ENCODE measurements at regions not wholly inside any gene's neighbourhood (a gene's known extent, or its start where the extent isn't known, plus 50 kb on each side); places are given as distances from the start of the nearest gene placed in this dataset.

DNA sequence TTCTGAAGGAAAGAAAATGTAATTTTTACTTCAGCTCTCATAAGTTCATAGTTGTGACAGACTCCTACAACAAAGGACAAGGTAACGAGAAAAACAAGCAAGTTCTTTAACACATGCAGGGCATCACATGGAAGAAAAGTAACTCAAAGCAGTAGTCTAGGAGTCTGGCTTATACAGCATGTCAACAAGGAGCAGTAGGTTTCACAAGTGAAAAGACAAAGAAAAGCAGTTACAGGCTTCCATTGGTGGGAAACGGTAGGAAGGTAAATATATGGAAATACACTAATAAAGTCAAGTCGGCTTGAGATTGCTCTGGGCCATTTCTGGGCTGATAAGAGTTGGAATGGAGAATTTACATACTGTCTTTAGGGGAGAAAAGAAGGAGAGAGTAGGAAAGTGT is 228.4 kb upstream of the ZFP42 start:
- no peaks in the 10 kb centered on the region for H3K27me3 ChIP-seq (ENCODE audit: control insufficient read depth in 1 of 2, insufficient read depth in 2 of 2, low read length in 2 of 2)
- H3K36me3 ChIP-seq (ENCODE audit: control insufficient read depth in 1 of 2, insufficient read depth in 2 of 2, low read length in 2 of 2): no peaks in the 10 kb centered on the region
- no peak overlapping the region for H3K4me3 ChIP-seq (ENCODE audit: low read depth in 1 of 2, low read length in 2 of 2)
- no peak overlapping the region for H3K9ac ChIP-seq (ENCODE audit: low read depth in 1 of 2, low read length in 2 of 2)
- H3K9me3 ChIP-seq (ENCODE audit: control insufficient read depth in 1 of 2, low read length in 2 of 2): peaks cover 0 to 5% of the 10 kb centered on the region in 2 donors
- no peaks in the 10 kb centered on the region for H3K4me1 ChIP-seq (ENCODE audit: control insufficient read depth in 1 of 2, insufficient read depth in 2 of 2, low read length in 2 of 2)
- H3K27ac ChIP-seq (ENCODE audit: low read depth, low read length): no peak overlapping the region

DNA sequence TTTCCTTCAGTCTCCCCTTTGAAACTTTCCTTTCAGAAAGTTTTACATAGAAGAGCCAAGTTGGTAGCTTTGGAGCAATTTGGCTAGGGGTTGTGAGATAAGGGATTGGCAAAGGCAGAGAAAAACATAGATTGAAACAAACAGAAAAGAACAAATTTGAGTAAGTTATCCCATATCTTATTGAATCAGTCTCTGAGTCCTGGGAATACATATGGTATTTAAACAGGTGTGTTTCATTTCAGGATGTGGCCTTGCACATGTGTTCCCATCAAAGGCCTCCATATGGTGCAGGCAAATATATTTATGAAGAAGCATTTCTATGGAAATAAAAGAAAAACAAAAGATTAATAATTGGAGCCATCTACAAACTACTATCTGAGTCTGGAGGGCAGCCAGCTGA is 227.9 kb upstream of the ZFP42 start:
- Histone ChIP-seq H3K36me3 (ENCODE audit: control insufficient read depth in 1 of 2, insufficient read depth in 2 of 2, low read length in 2 of 2) (no peaks in the 10 kb centered on the region), H3K4me1 (ENCODE audit: control insufficient read depth in 1 of 2, insufficient read depth in 2 of 2, low read length in 2 of 2) (no peaks in the 10 kb centered on the region), H3K9ac (ENCODE audit: low read depth in 1 of 2, low read length in 2 of 2) (no peak overlapping the region), H3K4me3 (ENCODE audit: low read depth in 1 of 2, low read length in 2 of 2) (no peak overlapping the region), H3K9me3 (ENCODE audit: control insufficient read depth in 1 of 2, low read length in 2 of 2) (peaks cover 0 to 5% of the 10 kb centered on the region in 2 donors), H3K27ac (ENCODE audit: low read depth, low read length) (no peak overlapping the region), H3K27me3 (ENCODE audit: control insufficient read depth in 1 of 2, insufficient read depth in 2 of 2, low read length in 2 of 2) (no peaks in the 10 kb centered on the region)

DNA sequence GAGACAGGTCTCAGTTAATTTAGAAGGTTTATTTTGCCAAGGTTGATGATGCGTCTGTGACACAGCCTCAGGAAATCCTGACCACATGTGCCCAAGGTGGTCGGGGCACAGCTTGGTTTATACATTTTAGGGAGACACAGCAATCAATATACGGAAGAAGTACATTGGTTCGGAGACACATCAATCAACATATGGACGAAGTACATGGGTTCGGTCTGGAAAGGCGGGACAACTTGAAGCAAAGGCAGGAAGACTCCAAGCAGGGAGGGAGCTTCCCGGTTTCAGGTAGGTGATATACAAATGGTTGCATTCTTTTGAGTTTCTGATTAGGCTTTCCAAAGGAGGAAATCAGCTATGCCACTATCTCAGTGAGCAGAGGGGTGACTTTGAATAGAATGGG is 225.2 kb upstream of the ZFP42 start:
- Histone ChIP-seq H3K4me1 (ENCODE audit: control insufficient read depth in 1 of 2, insufficient read depth in 2 of 2, low read length in 2 of 2) (no peaks in the 10 kb centered on the region), H3K27ac (ENCODE audit: low read depth, low read length) (no peak overlapping the region), H3K36me3 (ENCODE audit: control insufficient read depth in 1 of 2, insufficient read depth in 2 of 2, low read length in 2 of 2) (no peaks in the 10 kb centered on the region), H3K4me3 (ENCODE audit: low read depth in 1 of 2, low read length in 2 of 2) (no peak overlapping the region), H3K9ac (ENCODE audit: low read depth in 1 of 2, low read length in 2 of 2) (no peak overlapping the region), H3K27me3 (ENCODE audit: control insufficient read depth in 1 of 2, insufficient read depth in 2 of 2, low read length in 2 of 2) (no peaks in the 10 kb centered on the region), H3K9me3 (ENCODE audit: control insufficient read depth in 1 of 2, low read length in 2 of 2) (no peaks in the 10 kb centered on the region)

DNA sequence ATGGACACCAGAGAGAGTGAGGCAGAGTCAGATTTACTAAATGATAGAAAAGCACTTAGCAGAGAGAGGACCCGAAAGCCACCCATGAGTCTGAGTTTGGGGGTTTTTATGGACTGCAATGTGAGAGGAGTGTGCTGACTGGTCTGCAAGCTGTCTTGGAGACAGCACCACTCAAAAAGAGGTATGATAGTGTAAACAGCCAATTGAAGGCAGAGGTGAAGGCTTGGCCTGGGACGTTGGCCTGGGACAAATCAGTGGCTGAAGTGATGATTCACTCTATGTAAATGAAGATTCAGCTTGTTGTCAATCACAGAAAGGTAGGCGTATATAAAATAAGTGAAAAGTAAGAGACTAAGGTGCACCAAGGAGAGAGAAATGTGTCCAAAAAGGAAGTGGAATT is 217.6 kb upstream of the ZFP42 start:
- no peak overlapping the region for H3K9ac ChIP-seq (ENCODE audit: low read depth in 1 of 2, low read length in 2 of 2)
- no peaks in the 10 kb centered on the region for H3K4me1 ChIP-seq (ENCODE audit: control insufficient read depth in 1 of 2, insufficient read depth in 2 of 2, low read length in 2 of 2)
- H3K9me3 ChIP-seq (ENCODE audit: control insufficient read depth in 1 of 2, low read length in 2 of 2): no peaks in the 10 kb centered on the region
- no peaks in the 10 kb centered on the region for H3K27me3 ChIP-seq (ENCODE audit: control insufficient read depth in 1 of 2, insufficient read depth in 2 of 2, low read length in 2 of 2)
- no peak overlapping the region for H3K27ac ChIP-seq (ENCODE audit: low read depth, low read length)
- H3K36me3 ChIP-seq (ENCODE audit: control insufficient read depth in 1 of 2, insufficient read depth in 2 of 2, low read length in 2 of 2): no peaks in the 10 kb centered on the region
- no peak overlapping the region for H3K4me3 ChIP-seq (ENCODE audit: low read depth in 1 of 2, low read length in 2 of 2)

DNA sequence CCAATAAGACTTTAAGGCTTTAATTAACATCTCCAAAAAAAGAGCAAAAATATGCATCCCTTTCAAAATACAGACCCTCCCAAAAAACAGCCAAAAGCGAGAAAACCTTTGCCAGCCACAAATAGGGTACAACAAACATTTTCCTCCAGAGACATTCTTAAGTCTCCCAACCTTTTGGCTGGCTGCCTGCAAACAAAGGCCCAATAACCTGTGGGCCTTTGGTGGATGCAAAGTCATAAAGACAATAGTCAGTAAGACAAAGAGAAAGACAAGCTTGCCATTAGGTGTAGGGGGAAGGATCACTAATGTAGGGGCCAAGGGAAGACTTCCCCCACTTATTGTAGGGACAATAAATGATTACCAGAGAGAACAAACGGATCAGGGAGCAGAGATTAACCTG is 215.5 kb upstream of the ZFP42 start:
- Histone ChIP-seq H3K27ac (ENCODE audit: low read depth, low read length) (no peak overlapping the region), H3K9me3 (ENCODE audit: control insufficient read depth in 1 of 2, low read length in 2 of 2) (no peaks in the 10 kb centered on the region)

DNA sequence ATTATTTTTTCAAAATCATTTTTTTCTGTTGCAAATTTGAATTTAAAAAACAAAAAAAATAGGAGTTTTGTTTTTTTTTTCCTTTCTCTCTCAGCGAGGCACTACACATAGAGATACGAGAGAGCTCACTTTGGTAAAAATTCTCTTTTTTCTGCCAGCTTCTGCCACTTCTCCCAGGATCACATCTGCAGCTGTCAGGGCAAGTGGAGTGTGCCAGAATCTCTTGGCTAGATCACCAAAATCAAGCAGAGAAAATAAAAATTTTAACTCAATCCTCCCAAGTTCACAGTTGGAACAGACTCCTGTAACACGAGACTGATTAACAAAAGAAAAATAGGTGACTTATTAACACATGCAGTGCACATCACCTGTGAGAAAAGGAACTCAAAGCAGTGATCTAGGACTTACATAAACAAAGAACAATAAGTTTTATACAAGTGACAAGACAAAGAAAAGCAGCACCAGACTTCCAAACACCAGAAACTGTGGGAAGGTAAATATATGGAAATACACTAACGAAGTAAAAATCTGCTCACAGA is 213.2 kb upstream of the ZFP42 start:
- Histone ChIP-seq H3K36me3 (ENCODE audit: control insufficient read depth in 1 of 2, insufficient read depth in 2 of 2, low read length in 2 of 2) (no peaks in the 10 kb centered on the region), H3K27me3 (ENCODE audit: control insufficient read depth in 1 of 2, insufficient read depth in 2 of 2, low read length in 2 of 2) (no peaks in the 10 kb centered on the region), H3K27ac (ENCODE audit: low read depth, low read length) (no peak overlapping the region), H3K9me3 (ENCODE audit: control insufficient read depth in 1 of 2, low read length in 2 of 2) (no peaks in the 10 kb centered on the region), H3K4me3 (ENCODE audit: low read depth in 1 of 2, low read length in 2 of 2) (no peak overlapping the region), H3K9ac (ENCODE audit: low read depth in 1 of 2, low read length in 2 of 2) (no peak overlapping the region), H3K4me1 (ENCODE audit: control insufficient read depth in 1 of 2, insufficient read depth in 2 of 2, low read length in 2 of 2) (no peaks in the 10 kb centered on the region)

More for the DNA sequence above, 215.5 kb upstream of the ZFP42 start:
- no peak overlapping the region for H3K9ac ChIP-seq (ENCODE audit: low read depth in 1 of 2, low read length in 2 of 2)
- H3K36me3 ChIP-seq (ENCODE audit: control insufficient read depth in 1 of 2, insufficient read depth in 2 of 2, low read length in 2 of 2): no peaks in the 10 kb centered on the region
- H3K4me3 ChIP-seq (ENCODE audit: low read depth in 1 of 2, low read length in 2 of 2): no peak overlapping the region
- H3K27me3 ChIP-seq (ENCODE audit: control insufficient read depth in 1 of 2, insufficient read depth in 2 of 2, low read length in 2 of 2): no peaks in the 10 kb centered on the region
- H3K4me1 ChIP-seq (ENCODE audit: control insufficient read depth in 1 of 2, insufficient read depth in 2 of 2, low read length in 2 of 2): no peaks in the 10 kb centered on the region

DNA sequence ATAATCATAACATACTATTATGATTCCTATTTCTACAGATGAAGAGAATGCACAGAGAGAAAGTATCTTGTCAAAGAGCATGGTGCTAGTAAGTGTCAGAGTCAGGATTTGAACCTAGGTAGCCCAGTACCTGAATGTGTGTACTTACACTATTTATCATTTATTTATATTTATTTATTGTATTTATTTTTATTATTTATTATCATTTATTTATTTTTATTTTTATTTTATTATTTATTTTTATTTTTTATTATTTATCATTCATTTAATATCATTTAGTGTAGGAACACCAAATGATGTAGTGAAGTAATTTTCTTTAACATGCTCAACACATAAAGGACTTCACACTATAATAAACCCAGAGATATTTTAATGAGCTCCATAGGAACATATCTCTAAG is 209.4 kb upstream of the ZFP42 start:
- peaks cover 0 to 3% of the 10 kb centered on the region in 2 donors for H3K9me3 ChIP-seq (ENCODE audit: control insufficient read depth in 1 of 2, low read length in 2 of 2)
- H3K36me3 ChIP-seq (ENCODE audit: control insufficient read depth in 1 of 2, insufficient read depth in 2 of 2, low read length in 2 of 2): no peaks in the 10 kb centered on the region
- H3K9ac ChIP-seq (ENCODE audit: low read depth in 1 of 2, low read length in 2 of 2): no peak overlapping the region
- no peak overlapping the region for H3K27ac ChIP-seq (ENCODE audit: low read depth, low read length)
- H3K4me1 ChIP-seq (ENCODE audit: control insufficient read depth in 1 of 2, insufficient read depth in 2 of 2, low read length in 2 of 2): no peaks in the 10 kb centered on the region
- H3K4me3 ChIP-seq (ENCODE audit: low read depth in 1 of 2, low read length in 2 of 2): no peak overlapping the region
- H3K27me3 ChIP-seq (ENCODE audit: control insufficient read depth in 1 of 2, insufficient read depth in 2 of 2, low read length in 2 of 2): no peaks in the 10 kb centered on the region

DNA sequence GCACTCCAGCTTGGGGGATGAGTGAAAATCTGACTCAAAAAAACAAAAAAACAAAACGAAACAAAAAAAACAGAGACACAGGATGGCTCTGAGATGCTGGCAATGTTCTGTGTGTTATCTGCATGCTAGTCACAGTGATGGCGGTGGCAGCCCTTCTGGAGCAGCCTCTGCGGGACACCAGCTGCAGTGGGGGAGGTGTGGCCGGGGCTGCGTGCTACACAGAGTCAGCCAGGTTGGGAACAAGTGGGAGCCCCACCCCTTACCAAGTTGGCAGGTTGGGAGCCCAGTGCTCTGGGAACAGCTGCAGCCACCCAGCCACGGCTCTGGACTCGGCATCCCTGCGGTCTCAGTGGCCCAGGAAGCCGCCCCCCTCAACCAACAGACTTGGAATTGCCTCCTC is 206.5 kb upstream of the ZFP42 start:
- Histone ChIP-seq H3K9me3 (ENCODE audit: control insufficient read depth in 1 of 2, low read length in 2 of 2) (peaks cover 0 to 3% of the 10 kb centered on the region in 2 donors), H3K4me1 (ENCODE audit: control insufficient read depth in 1 of 2, insufficient read depth in 2 of 2, low read length in 2 of 2) (no peaks in the 10 kb centered on the region), H3K36me3 (ENCODE audit: control insufficient read depth in 1 of 2, insufficient read depth in 2 of 2, low read length in 2 of 2) (no peaks in the 10 kb centered on the region), H3K4me3 (ENCODE audit: low read depth in 1 of 2, low read length in 2 of 2) (no peak overlapping the region), H3K27ac (ENCODE audit: low read depth, low read length) (no peak overlapping the region), H3K27me3 (ENCODE audit: control insufficient read depth in 1 of 2, insufficient read depth in 2 of 2, low read length in 2 of 2) (no peaks in the 10 kb centered on the region), H3K9ac (ENCODE audit: low read depth in 1 of 2, low read length in 2 of 2) (no peak overlapping the region)

DNA sequence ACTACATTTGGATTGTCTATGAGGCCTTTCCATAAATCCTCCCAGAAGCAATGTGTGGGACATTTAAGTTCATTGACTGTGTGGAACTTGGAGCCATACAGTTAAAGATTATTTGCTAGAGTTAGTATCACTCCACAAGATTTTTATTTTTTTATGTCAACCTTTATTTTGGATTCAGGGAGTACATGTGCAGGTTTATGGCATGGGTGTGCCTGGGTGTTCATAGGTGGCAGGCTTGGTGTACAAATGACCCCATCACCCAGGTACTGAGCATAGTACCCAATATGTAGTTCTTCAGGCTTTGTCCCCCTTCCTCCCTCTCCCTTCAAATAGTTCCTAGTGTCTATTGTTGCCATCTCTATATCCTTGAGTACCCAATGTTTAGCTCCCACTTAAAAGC is 199.8 kb upstream of the ZFP42 start:
- H3K9me3 ChIP-seq (ENCODE audit: control insufficient read depth in 1 of 2, low read length in 2 of 2): peaks cover 0 to 15% of the 10 kb centered on the region in 2 donors
- no peak overlapping the region for H3K9ac ChIP-seq (ENCODE audit: low read depth in 1 of 2, low read length in 2 of 2)
- H3K27ac ChIP-seq (ENCODE audit: low read depth, low read length): no peak overlapping the region
- no peak overlapping the region for H3K4me3 ChIP-seq (ENCODE audit: low read depth in 1 of 2, low read length in 2 of 2)
- no peaks in the 10 kb centered on the region for H3K4me1 ChIP-seq (ENCODE audit: control insufficient read depth in 1 of 2, insufficient read depth in 2 of 2, low read length in 2 of 2)
- no peaks in the 10 kb centered on the region for H3K27me3 ChIP-seq (ENCODE audit: control insufficient read depth in 1 of 2, insufficient read depth in 2 of 2, low read length in 2 of 2)
- H3K36me3 ChIP-seq (ENCODE audit: control insufficient read depth in 1 of 2, insufficient read depth in 2 of 2, low read length in 2 of 2): no peaks in the 10 kb centered on the region

DNA sequence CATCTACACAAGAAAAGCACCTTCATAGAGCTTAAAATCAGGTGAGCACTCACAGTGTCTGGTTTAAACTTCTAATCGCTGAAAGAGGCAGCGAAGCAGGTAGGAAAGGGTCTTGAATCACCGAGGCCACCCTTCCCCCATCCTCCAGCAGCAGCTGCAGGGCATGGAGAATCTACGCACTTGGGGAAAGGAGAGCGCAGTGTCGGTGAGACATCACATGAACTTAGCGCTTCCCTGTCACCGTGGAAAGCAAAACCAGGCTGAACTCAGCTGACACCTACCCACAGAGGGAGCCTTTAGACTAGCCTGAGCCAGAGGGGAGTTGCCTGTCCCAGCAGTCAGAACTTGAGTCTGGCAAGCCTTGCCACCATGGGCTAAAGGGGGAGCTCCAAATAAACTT is 197.2 kb upstream of the ZFP42 start:
- H3K9ac ChIP-seq (ENCODE audit: low read depth in 1 of 2, low read length in 2 of 2): no peak overlapping the region
- no peak overlapping the region for H3K4me3 ChIP-seq (ENCODE audit: low read depth in 1 of 2, low read length in 2 of 2)
- H3K27ac ChIP-seq (ENCODE audit: low read depth, low read length): no peak overlapping the region
- H3K4me1 ChIP-seq (ENCODE audit: control insufficient read depth in 1 of 2, insufficient read depth in 2 of 2, low read length in 2 of 2): no peaks in the 10 kb centered on the region
- no peaks in the 10 kb centered on the region for H3K36me3 ChIP-seq (ENCODE audit: control insufficient read depth in 1 of 2, insufficient read depth in 2 of 2, low read length in 2 of 2)
- H3K27me3 ChIP-seq (ENCODE audit: control insufficient read depth in 1 of 2, insufficient read depth in 2 of 2, low read length in 2 of 2): no peaks in the 10 kb centered on the region
- H3K9me3 ChIP-seq (ENCODE audit: control insufficient read depth in 1 of 2, low read length in 2 of 2): peaks cover 0 to 15% of the 10 kb centered on the region in 2 donors

DNA sequence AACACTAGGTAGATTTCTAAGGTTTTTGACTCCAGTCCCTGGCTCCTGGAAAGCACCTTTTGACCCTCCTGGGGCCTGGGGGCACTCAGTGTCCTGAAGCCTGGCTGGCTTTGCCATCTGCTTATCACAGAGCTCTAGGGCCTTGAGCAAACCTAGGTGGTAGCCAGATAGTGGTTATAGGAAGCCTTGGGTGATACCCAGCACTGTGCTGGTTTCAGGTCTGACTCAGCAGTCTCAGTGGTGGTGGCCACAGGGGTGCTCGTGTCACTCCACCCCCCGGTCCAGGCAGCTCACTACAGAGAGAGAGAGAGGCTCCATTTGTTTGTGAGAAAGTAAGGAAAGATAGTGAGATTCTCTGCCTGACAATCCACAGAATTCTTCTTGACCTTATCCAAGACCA is 195.8 kb upstream of the ZFP42 start:
- Histone ChIP-seq H3K9ac (ENCODE audit: low read depth in 1 of 2, low read length in 2 of 2) (no peak overlapping the region), H3K27me3 (ENCODE audit: control insufficient read depth in 1 of 2, insufficient read depth in 2 of 2, low read length in 2 of 2) (no peaks in the 10 kb centered on the region), H3K9me3 (ENCODE audit: control insufficient read depth in 1 of 2, low read length in 2 of 2) (peaks cover 0 to 15% of the 10 kb centered on the region in 2 donors), H3K27ac (ENCODE audit: low read depth, low read length) (no peak overlapping the region), H3K4me1 (ENCODE audit: control insufficient read depth in 1 of 2, insufficient read depth in 2 of 2, low read length in 2 of 2) (no peaks in the 10 kb centered on the region), H3K4me3 (ENCODE audit: low read depth in 1 of 2, low read length in 2 of 2) (no peak overlapping the region), H3K36me3 (ENCODE audit: control insufficient read depth in 1 of 2, insufficient read depth in 2 of 2, low read length in 2 of 2) (no peaks in the 10 kb centered on the region)

All from duodenal mucosa (tissue), 2 donors.